Right forelimb (tissue), 1 donor: ENCODE measurements at regions not wholly inside any gene's neighbourhood (a gene's known extent, or its start where the extent isn't known, plus 50 kb on each side); places are given as distances from the start of the nearest gene placed in this dataset.

ENCODE experiments used
- DNase-seq: peaks from one replicate; pipeline ENCODE4 v3.0.0-alpha.2; 2018

- DNase-seq = no peak
These were observed 653.8 kb downstream of the BCL11A start for GRCh38 chr2:59899692-59900091.

DNA sequence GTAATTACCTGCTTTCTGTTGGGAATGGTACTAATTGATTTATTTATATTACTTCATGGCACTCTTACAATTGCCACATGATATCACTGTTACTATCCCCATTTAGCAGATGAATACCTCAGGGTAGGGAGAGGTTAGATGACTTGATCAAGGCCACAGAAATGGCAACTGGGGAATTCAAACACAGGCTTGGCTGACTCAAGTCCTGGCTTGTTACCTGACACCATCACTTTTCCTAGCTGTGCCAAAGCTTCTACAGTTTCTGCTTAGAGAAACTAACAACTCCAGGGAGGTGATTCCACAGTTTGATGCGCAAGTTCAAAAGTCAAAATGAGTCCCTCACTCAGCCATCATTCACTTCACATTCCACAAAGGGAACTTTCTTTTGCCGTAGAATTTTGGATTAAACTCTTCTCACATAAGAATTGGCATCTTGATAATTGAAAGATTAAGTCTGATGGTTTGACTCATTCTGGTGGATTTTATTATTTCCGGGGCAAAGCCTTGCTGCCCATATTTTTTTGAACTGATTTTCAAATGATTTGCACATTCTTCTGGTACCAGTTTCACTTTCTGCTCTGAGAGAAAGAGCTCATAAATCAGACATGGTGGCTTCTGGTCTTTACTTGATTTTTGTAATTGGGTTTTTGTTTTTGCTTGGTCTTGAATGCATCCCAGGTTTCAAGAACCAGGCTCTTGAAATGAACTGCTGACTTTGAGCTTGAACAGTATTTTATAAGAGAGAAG lies 656.8 kb downstream of the BCL11A start:
- DNase-seq = no peak

DNA sequence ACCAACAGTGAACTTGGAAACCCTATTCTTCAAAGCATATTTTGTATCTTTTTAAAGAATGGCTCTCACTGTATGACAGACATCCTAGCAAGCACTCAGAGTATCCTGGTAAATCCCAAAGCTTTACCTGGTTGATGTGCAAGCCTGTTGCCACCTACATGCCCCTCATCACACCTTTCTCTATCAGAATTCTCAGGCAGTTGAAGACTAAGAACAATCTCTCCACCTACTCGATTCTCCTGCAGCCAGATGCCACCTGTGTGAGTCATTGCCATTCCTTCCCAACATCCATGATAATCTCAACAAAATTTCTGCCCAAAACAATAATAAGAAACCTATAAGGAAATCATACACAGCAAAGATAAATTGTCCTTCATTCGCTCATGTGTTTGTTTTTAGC lies 659.8 kb downstream of the BCL11A start:
- DNase-seq = no peak

DNA sequence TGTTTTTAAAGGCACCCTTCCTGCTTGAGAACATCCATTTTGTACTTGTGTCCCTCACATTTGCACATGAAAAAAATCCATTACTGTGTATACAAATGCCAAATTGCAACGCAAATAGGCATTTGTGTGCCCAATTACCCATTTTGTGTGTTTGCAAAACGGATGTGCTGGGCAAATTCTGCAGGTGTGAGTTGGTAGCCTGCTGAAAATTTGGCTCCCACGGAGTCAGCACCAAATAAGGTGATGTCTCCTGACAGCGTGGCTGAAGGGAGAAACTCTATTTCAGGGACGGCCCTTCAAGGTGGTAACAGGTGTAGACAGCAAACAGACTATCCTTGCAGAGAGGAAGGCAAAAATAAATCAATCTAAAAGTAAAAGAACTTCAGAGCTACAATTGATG lies 661.1 kb downstream of the BCL11A start:
- DNase-seq = no peak

GRCh38 chr2:59889305-59889704 lies 664.1 kb downstream of the BCL11A start:
- no peak for DNase-seq

- no peak for DNase-seq
These were observed 664.7 kb downstream of the BCL11A start for GRCh38 chr2:59888706-59889105.

DNA sequence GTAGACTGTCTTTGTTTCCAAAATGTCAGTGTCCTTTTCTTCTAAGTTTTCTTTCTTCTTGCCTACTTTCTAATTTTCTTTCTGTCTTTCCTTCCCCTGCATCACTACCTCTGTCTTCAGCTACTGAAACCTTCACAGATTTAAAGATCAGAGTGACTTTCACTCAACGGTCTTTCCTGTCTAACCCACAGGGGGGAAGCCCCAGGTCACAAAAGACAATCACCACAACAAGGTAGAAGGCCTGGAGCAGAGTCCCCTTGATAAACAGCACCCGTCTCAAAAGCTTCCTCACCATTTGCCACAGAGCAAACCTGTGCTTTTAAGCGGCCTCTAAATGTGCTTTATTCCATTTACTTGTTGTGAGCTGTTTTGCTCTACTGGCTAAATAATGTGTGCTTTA lies 665.4 kb downstream of the BCL11A start:
- DNase-seq = no peak

GRCh38 chr2:59887366-59887765 lies 666.1 kb downstream of the BCL11A start:
- DNase-seq = no peak

DNA sequence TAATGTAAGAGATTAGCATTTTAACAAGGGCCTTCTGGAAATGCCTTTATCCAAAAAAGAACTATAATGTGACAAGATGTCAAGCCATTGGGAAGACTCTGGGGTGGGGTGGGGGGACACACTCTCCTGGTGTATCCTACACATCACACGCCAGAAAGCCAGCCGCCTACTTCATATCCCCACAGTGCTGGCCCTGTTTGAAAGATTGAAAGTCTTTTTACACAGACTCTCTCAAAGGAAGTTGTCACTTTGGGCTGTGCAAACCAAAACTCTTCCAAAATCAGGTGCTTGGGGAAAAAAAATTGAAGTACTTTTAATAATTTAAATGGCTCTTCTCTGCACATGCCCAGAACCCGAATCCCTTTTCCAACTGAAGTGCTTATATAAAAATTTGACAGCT lies 666.7 kb downstream of the BCL11A start:
- no peak for DNase-seq

DNA sequence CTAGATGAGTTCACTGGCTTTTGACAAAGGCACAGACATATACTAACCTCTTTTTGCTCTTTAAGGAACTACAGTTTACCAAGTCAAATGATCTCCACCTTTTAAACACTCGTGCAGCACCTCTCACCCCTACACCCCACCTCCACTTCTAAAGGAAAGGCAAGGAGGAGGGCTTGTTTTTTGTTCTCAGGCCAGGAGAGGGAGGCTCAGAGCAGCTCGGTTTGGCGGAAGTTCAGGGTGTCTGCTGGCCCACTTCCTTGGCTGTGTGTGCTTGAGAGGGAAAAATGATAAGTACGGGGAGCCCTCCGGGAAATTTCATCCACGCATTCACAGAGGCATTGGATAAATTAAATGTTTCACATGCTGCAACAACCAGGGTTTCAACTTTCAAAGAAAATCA lies 667.9 kb downstream of the BCL11A start:
- DNase-seq = no peak

DNA sequence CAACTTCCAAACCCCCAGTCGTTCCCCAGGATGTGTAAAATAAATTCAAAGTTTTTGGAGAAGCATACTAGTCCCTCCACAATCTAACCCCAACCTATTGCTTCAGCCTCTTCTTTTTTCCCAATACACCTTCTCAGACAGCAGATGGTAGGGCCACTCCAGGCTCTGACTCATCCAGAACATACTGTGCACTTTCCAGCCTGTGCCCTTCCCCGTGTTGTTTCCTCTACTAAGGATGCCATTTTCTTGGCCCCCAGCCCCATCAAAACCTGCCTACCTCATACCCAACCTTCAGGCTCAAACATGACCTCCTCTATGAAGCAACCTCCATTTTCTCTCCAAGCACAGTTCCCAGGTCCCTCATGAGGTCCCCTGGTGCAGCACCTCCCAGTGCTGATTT lies 669.3 kb downstream of the BCL11A start:
- no peak for DNase-seq

DNA sequence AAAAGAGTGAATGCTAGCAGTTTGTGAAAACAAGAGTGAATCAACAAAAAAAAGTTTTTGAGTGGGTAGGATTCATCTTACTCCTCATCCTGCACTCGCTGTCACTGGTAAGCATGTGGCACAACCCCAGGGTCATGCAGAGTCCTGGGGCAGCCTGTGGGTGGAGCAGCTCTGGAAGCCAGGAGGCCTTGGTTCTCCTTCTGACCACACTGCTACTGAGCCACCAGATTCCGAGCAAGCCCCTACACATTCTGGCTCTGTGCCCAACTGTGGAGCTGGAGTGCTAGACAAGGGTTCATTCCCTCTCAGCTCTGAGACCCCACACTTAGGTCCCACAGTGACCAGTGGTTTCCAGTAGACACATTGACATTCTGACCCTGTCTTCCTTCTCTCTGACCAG lies 670.6 kb downstream of the BCL11A start:
- DNase-seq = no peak

DNA sequence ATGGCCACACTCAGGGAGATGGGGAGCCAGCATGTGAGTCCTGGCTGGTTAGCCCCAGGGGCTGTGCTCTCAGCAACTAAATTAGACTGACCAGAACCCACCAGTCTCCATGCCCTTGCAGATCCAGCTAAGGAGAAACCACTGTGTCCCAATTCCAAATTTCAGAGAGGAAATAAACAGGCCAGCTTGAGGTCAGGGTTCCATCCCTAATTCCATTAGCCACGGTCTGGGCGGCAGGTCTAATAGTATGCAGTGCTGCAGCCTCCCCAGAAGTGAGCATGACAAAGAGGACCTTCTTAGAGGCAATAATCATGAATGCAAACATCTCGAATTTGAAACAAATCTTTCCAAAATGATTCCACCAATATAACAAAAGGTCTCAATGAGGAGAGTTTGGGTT lies 671.2 kb downstream of the BCL11A start:
- no peak for DNase-seq

GRCh38 chr2:59881218-59881617 lies 672.2 kb downstream of the BCL11A start:
- no peak for DNase-seq

- no peak for DNase-seq
These were observed 673.7 kb downstream of the BCL11A start for GRCh38 chr2:59879700-59880131.

- no peak for DNase-seq
These were observed 677.6 kb downstream of the BCL11A start for GRCh38 chr2:59875836-59876235.

- no peak for DNase-seq
These were observed 678.3 kb downstream of the BCL11A start for GRCh38 chr2:59874971-59875755.

GRCh38 chr2:59874361-59874760 lies 679.1 kb downstream of the BCL11A start:
- DNase-seq = no peak

- DNase-seq = no peak
These were observed 681.6 kb downstream of the BCL11A start for GRCh38 chr2:59871830-59872229.

DNA sequence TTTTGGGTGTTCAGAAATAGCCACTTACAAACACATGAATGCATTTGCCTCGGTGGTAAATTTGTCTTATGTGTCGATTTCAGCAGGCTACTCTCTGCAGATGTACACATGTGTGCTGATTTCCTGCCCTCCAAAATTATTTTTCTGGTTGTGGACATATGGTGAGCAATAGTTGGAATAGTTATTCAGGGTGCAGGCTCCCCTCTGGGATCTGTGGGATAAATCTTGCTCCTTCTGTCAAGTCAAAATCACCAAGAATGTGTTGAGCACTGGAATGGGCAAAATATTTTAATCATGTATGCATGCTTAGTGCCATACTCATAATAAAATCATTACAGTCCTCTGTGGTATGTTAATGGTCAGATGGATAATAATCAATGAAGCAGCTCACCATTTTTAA lies 684.5 kb downstream of the BCL11A start:
- DNase-seq = no peak

DNA sequence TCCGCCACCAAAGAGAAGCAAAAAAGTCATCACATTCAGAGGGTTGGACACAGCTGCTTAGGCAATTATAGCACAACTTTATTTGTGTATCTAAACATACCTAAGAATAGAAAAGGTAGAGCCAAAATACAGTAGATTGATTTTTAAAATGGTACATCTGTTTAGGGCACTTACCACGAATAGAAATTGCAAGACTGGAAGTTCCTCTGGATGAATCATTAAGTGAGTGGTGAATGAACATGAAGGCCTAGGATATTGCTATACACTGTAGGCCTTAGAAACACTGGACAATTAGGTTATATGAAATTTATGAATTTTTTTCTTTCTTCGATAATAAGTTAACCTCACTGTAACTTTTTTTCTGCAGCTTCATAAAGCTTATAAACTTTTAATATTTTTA lies 687.0 kb downstream of the BCL11A start:
- no peak for DNase-seq

GRCh38 chr2:59858540-59858939 lies 694.9 kb downstream of the BCL11A start:
- no peak for DNase-seq

DNA sequence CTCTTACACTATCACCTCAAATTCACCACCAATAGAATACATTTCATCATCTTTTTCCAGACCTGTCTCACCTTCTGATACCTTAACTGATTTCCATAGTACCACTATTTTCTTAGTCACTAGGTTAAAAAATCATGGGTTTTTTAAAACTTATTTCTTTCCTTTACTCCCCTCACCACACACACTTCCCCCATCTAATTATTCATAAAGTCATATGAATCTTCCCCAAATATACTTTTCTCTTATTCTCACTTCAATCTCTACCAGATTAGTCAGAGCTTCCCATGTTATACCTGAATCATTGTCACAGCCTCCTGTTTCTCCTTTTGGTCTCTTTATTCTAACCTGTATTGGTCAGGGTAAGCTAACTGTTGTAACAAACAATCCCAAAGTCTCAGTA lies 696.3 kb downstream of the BCL11A start:
- no peak for DNase-seq

- DNase-seq = no peak
These were observed 697.1 kb downstream of the BCL11A start for GRCh38 chr2:59856391-59856790.

DNA sequence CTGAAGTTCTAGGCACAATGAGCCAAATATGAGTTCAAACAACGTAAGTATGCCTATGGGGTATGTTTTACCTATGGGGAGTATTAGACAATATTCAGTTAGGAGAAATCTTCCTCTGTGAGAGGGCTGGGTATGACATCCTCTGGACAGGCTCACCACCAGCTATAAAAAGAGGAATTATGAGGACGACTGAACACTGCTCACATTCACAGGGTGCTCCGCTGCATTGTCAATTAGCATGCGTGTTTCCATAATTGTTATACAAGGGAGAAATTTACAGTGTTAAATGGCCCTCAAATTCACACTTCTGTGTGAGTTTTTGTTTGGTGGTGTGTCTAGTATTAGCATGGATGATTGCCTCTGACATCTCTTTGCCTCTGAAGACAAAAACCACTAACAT lies 700.4 kb downstream of the BCL11A start:
- DNase-seq = no peak
